NT2/D1 (cell line): ENCODE measurements at regions not wholly inside any gene's neighbourhood (a gene's known extent, or its start where the extent isn't known, plus 50 kb on each side); places are given as distances from the start of the nearest gene placed in this dataset.

ENCODE experiments used
- DNase-seq: peaks from one replicate; pipeline ENCODE4 v3.0.0-alpha.2; 2011; ENCODE audit warnings: low read depth, low spot score
- H3K27me3 ChIP-seq: 2 replicates; pipeline ENCODE4 v1.6.0; 2011; ENCODE audit warnings: mild to moderate bottlenecking; ENCODE audit not compliant: insufficient read length, insufficient read depth
- H3K36me3 ChIP-seq: 2 replicates; pipeline ENCODE4 v1.6.1; 2011; ENCODE audit warnings: mild to moderate bottlenecking, low read length, mixed read lengths; ENCODE audit not compliant: insufficient read depth, insufficient read length
- H3K4me1 ChIP-seq: 2 replicates; pipeline ENCODE4 v1.5.1; 2011; ENCODE audit not compliant: insufficient read depth, insufficient read length
- H3K4me3 ChIP-seq: 2 replicates; pipeline ENCODE4 v1.5.1; 2011; ENCODE audit warnings: low read depth; ENCODE audit not compliant: insufficient read length
- H3K9ac ChIP-seq: 2 replicates; pipeline ENCODE4 v1.6.0; 2011; ENCODE audit warnings: low read depth; ENCODE audit not compliant: insufficient read length
- H3K9me3 ChIP-seq: 2 replicates; pipeline ENCODE4 v1.5.1; 2011; ENCODE audit warnings: mild to moderate bottlenecking, low read length; ENCODE audit not compliant: insufficient read depth
- SUZ12 ChIP-seq: IDR thresholded peaks from 2 replicates; pipeline ENCODE4 v1.6.1; 2011; ENCODE audit not compliant: insufficient read length, insufficient read depth; ENCODE audit errors: extremely low read depth
- YY1 ChIP-seq: IDR thresholded peaks from 2 replicates; pipeline ENCODE4 v1.6.1; 2011; ENCODE audit not compliant: insufficient read length, insufficient read depth
- ZNF274 ChIP-seq: IDR thresholded peaks from 2 replicates; pipeline ENCODE4 v1.6.1; 2011; ENCODE audit warnings: mild to moderate bottlenecking, low read depth, low read length

GRCh38 chr1:89472253-89472652, 52.4 kb upstream of the LRRC8B start:
- H3K9me3 ChIP-seq: 0 out of 2 replicates have a peak, but pooled peaks cover 4% of the 10 kb centered on the region

GRCh38 chr1:89472886-89473417, 51.7 kb upstream of the LRRC8B start:
- DNase-seq: no peak

More at GRCh38 chr1:89472253-89472652, 52.4 kb upstream of the LRRC8B start:
- no peak for DNase-seq
- Histone ChIP-seq H3K9ac (no peak overlapping the region), H3K36me3 (no peaks in the 10 kb centered on the region), H3K4me3 (no peak overlapping the region), H3K27me3 (no peaks in the 10 kb centered on the region), H3K4me1 (no peaks in the 10 kb centered on the region)
- TF ChIP-seq ZNF274: no peak
- no peak for TF ChIP-seq SUZ12
- no peak for TF ChIP-seq YY1

More at GRCh38 chr1:89472886-89473417, 51.7 kb upstream of the LRRC8B start:
- Histone ChIP-seq H3K4me3 (no peak overlapping the region), H3K27me3 (no peaks in the 10 kb centered on the region), H3K9me3 (0 out of 2 replicates have a peak, but pooled peaks cover 4% of the 10 kb centered on the region), H3K4me1 (no peaks in the 10 kb centered on the region), H3K36me3 (no peaks in the 10 kb centered on the region), H3K9ac (no peak overlapping the region)
- TF ChIP-seq YY1 (no peak), SUZ12 (no peak), ZNF274 (no peak)
